ENCODE measurements at regions not wholly inside any gene's neighbourhood (a gene's known extent, or its start where the extent isn't known, plus 50 kb on each side); places are given as distances from the start of the nearest gene placed in this dataset.

DNA sequence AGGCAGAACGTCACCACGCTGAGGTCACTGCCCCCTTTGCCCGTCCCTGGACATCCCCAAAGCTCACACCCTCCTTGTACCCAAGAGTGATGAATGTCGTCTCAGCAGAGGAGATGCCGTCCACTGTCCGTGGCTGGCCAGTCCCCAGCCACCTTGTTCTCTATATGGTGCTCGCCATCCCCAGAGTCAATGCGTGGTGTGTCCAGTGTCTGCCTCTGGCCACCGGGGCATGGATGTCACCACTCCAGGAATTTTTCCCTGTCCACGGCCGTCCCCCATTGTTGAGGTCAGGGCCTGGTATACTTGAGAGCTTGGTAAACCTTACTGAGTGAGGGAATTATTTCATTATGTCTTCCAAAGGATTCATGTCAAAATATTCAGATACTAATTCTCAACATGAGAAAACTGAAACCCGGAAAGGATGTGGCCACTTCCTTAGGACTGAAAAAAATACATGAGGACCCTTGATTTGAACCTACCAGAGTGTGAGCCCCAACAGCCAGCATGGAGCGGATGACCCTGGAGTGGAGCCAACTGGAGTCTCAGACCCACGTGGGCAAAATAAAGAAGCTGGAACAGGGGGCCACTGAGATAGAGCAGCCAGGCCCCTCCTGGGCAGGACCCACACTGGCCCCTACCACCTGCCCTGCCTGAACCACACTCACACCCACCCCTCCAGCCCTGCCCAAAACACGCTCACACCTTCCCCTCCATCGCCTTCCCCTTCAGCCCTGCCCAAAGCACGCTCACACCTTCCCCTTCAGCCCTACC lies 376.4 kb downstream of the BRD1 start:
- Histone ChIP-seq H3K27me3 (ENCODE audit: insufficient read depth, low read length, poor library complexity, severe bottlenecking) (no peaks in the 10 kb centered on the region), H3K4me1 (ENCODE audit: insufficient read depth, low read length, poor library complexity, severe bottlenecking) (no peaks in the 10 kb centered on the region), H3K9ac (ENCODE audit: low read depth, low read length, poor library complexity, severe bottlenecking) (no peak overlapping the region), H3K9me3 (ENCODE audit: insufficient read depth, low read depth, low read length) (no peaks in the 10 kb centered on the region), H3K36me3 (ENCODE audit: insufficient read depth, low read length) (no peaks in the 10 kb centered on the region), H4K20me1 (ENCODE audit: insufficient read depth, low read length, poor library complexity, severe bottlenecking) (no peaks in the 10 kb centered on the region), H2AFZ (ENCODE audit: low read length) (no peak overlapping the region), H3K9me2 (replicated peaks; ENCODE audit: low read depth, low read length) (no peaks in the 10 kb centered on the region), H3K79me2 (ENCODE audit: insufficient read depth, low read length) (no peaks in the 10 kb centered on the region), H3K4me2 (ENCODE audit: low read depth, low read length, poor library complexity, severe bottlenecking) (no peak overlapping the region), H3K4me3 (ENCODE audit: low read length, poor library complexity, severe bottlenecking) (no peak overlapping the region), H3F3A (ENCODE audit: low read depth) (no peaks in the 10 kb centered on the region)
- TF ChIP-seq, protein P1, sequence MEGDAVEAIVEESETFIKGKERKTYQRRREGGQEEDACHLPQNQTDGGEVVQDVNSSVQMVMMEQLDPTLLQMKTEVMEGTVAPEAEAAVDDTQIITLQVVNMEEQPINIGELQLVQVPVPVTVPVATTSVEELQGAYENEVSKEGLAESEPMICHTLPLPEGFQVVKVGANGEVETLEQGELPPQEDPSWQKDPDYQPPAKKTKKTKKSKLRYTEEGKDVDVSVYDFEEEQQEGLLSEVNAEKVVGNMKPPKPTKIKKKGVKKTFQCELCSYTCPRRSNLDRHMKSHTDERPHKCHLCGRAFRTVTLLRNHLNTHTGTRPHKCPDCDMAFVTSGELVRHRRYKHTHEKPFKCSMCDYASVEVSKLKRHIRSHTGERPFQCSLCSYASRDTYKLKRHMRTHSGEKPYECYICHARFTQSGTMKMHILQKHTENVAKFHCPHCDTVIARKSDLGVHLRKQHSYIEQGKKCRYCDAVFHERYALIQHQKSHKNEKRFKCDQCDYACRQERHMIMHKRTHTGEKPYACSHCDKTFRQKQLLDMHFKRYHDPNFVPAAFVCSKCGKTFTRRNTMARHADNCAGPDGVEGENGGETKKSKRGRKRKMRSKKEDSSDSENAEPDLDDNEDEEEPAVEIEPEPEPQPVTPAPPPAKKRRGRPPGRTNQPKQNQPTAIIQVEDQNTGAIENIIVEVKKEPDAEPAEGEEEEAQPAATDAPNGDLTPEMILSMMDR (conservative IDR thresholded peaks at IDR 0.05; ENCODE audit: low read length) = no peak
- TF ChIP-seq EZH2phosphoT487 (IDR thresholded peaks at IDR 0.05; ENCODE audit: borderline replicate concordance) = no peak

DNA sequence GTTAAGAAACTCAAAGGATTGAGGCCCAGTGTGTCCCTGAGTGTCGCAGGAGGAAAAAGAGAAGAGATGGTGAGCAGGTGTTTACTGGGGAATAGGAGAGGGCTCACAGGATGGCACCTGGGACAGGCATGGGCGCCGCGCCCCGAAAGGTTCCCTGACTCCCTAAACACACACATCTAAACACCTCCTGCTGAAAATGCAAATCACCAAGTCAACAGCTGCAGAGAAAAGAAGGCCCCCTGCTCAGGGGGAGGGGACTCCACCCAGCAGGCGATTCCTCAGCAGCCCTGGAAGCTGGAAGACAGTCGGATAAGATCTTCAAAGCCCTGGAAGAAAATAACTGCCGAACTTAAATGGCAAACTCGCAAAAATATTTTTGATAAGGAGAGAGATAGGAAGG lies 377.2 kb downstream of the BRD1 start:
- Histone ChIP-seq H4K20me1 (ENCODE audit: insufficient read depth, low read length, poor library complexity, severe bottlenecking) (no peaks in the 10 kb centered on the region), H3F3A (ENCODE audit: low read depth) (no peaks in the 10 kb centered on the region), H3K4me1 (ENCODE audit: insufficient read depth, low read length, poor library complexity, severe bottlenecking) (no peaks in the 10 kb centered on the region), H2AFZ (ENCODE audit: low read length) (no peak overlapping the region), H3K27me3 (ENCODE audit: insufficient read depth, low read length, poor library complexity, severe bottlenecking) (no peaks in the 10 kb centered on the region), H3K4me2 (ENCODE audit: low read depth, low read length, poor library complexity, severe bottlenecking) (no peak overlapping the region), H3K36me3 (ENCODE audit: insufficient read depth, low read length) (no peaks in the 10 kb centered on the region), H3K9ac (ENCODE audit: low read depth, low read length, poor library complexity, severe bottlenecking) (no peak overlapping the region), H3K9me3 (ENCODE audit: insufficient read depth, low read depth, low read length) (no peaks in the 10 kb centered on the region), H3K79me2 (ENCODE audit: insufficient read depth, low read length) (no peaks in the 10 kb centered on the region), H3K4me3 (ENCODE audit: low read length, poor library complexity, severe bottlenecking) (no peak overlapping the region), H3K9me2 (replicated peaks; ENCODE audit: low read depth, low read length) (no peaks in the 10 kb centered on the region)
- TF ChIP-seq, protein P1 (conservative IDR thresholded peaks at IDR 0.05; ENCODE audit: low read length) = no peak
- no peak for TF ChIP-seq EZH2phosphoT487 (IDR thresholded peaks at IDR 0.05; ENCODE audit: borderline replicate concordance)

DNA sequence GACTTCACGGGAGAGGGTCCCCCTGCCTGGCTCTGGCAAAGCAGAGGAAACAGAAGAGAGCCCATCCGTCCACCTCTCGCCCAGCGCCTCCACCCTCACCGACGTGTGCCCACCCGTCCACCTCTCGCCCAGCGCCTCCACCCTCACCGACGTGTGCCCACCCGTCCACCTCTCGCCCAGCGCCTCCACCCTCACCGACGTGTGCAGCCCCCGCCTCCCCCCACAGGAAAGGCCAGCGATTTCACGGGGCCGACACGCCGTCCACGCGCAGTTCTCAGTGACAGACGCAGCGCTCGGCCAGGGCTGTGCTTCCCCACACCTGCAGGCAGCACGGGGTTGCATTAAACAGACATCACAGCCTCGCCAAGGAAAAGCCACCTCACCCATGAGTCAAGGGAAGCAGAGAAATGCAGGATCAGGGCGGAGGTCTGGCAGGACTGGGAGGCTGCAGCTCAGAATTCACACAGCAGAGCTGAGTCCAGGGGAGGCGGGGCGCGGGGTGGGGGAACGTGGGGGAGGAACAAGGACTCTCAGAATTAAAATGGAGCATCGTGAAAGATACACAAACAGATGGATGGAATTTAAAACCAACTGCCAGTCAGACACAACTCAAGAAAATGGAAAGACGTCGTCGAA lies 377.7 kb downstream of the BRD1 start:
- no peak overlapping the region for H3K9ac ChIP-seq (ENCODE audit: low read depth, low read length, poor library complexity, severe bottlenecking)
- H2AFZ ChIP-seq (ENCODE audit: low read length) = no peak overlapping the region
- no peak overlapping the region for H3K4me2 ChIP-seq (ENCODE audit: low read depth, low read length, poor library complexity, severe bottlenecking)
- no peaks in the 10 kb centered on the region for H3K36me3 ChIP-seq (ENCODE audit: insufficient read depth, low read length)
- H3K9me2 ChIP-seq (replicated peaks; ENCODE audit: low read depth, low read length) = no peaks in the 10 kb centered on the region
- no peaks in the 10 kb centered on the region for H4K20me1 ChIP-seq (ENCODE audit: insufficient read depth, low read length, poor library complexity, severe bottlenecking)
- no peaks in the 10 kb centered on the region for H3F3A ChIP-seq (ENCODE audit: low read depth)
- H3K79me2 ChIP-seq (ENCODE audit: insufficient read depth, low read length) = no peaks in the 10 kb centered on the region
- no peaks in the 10 kb centered on the region for H3K27me3 ChIP-seq (ENCODE audit: insufficient read depth, low read length, poor library complexity, severe bottlenecking)
- TF ChIP-seq, protein P1 (conservative IDR thresholded peaks at IDR 0.05; ENCODE audit: low read length) = no peak
- no peak overlapping the region for H3K4me3 ChIP-seq (ENCODE audit: low read length, poor library complexity, severe bottlenecking)
- no peaks in the 10 kb centered on the region for H3K9me3 ChIP-seq (ENCODE audit: insufficient read depth, low read depth, low read length)
- no peaks in the 10 kb centered on the region for H3K4me1 ChIP-seq (ENCODE audit: insufficient read depth, low read length, poor library complexity, severe bottlenecking)
